ENCODE measurements at regions not wholly inside any gene's neighbourhood (a gene's known extent, or its start where the extent isn't known, plus 50 kb on each side); places are given as distances from the start of the nearest gene placed in this dataset.
"Not testable (repeated sequence)": the region's sequence is repeated elsewhere in the genome, so short reads cannot be mapped to it uniquely, and the experiment has no call there.

GRCh38 chr6:15114061-15114460 is 131.8 kb upstream of the JARID2 start:
- no peak for DNase-seq (ENCODE audit: low read depth in 2 of 2)

GRCh38 chr6:15116889-15117288 is 129.0 kb upstream of the JARID2 start:
- DNase-seq (ENCODE audit: low read depth in 2 of 2), result no peak

GRCh38 chr6:15121443-15121842 is 124.4 kb upstream of the JARID2 start:
- no peak for DNase-seq (ENCODE audit: low read depth in 2 of 2)

- no peak for DNase-seq (ENCODE audit: low read depth in 2 of 2)
Measured at GRCh38 chr6:15121977-15122550, 123.8 kb upstream of the JARID2 start.

- no peak for DNase-seq (ENCODE audit: low read depth in 2 of 2)
Measured at GRCh38 chr6:15129887-15130286, 116.0 kb upstream of the JARID2 start.

- DNase-seq (ENCODE audit: low read depth in 2 of 2), result no peak
Measured at GRCh38 chr6:15131234-15131633, 114.6 kb upstream of the JARID2 start.

- no peak for DNase-seq (ENCODE audit: low read depth in 2 of 2)
Measured at GRCh38 chr6:15131651-15132061, 114.2 kb upstream of the JARID2 start.

- DNase-seq (ENCODE audit: low read depth in 2 of 2), result no peak
Measured at GRCh38 chr6:15132167-15132566, 113.7 kb upstream of the JARID2 start.

- DNase-seq (ENCODE audit: low read depth in 2 of 2), result no peak
Measured at GRCh38 chr6:15132854-15133670, 112.8 kb upstream of the JARID2 start.

- DNase-seq (ENCODE audit: low read depth in 2 of 2), result no peak
Measured at GRCh38 chr6:15137086-15137485, 108.8 kb upstream of the JARID2 start.

GRCh38 chr6:15143086-15143485 is 102.8 kb upstream of the JARID2 start:
- DNase-seq (ENCODE audit: low read depth in 2 of 2), result no peak

GRCh38 chr6:15143540-15143939 is 102.3 kb upstream of the JARID2 start:
- no peak for DNase-seq (ENCODE audit: low read depth in 2 of 2)

- DNase-seq (ENCODE audit: low read depth in 2 of 2), result no peak
Measured at GRCh38 chr6:15145821-15146220, 100.0 kb upstream of the JARID2 start.

GRCh38 chr6:15147827-15148226 is 98.0 kb upstream of the JARID2 start:
- no peak for DNase-seq (ENCODE audit: low read depth in 2 of 2)

GRCh38 chr6:15148356-15148946 is 97.4 kb upstream of the JARID2 start:
- no peak for DNase-seq (ENCODE audit: low read depth in 2 of 2)

GRCh38 chr6:15150207-15150606 is 95.7 kb upstream of the JARID2 start:
- DNase-seq (ENCODE audit: low read depth in 2 of 2), result no peak

GRCh38 chr6:15152700-15153099 is 93.2 kb upstream of the JARID2 start:
- DNase-seq (ENCODE audit: low read depth in 2 of 2), result no peak

GRCh38 chr6:15153191-15153590 is 92.7 kb upstream of the JARID2 start:
- DNase-seq (ENCODE audit: low read depth in 2 of 2), result no peak

GRCh38 chr6:15157479-15157878 is 88.4 kb upstream of the JARID2 start:
- no peak for DNase-seq (ENCODE audit: low read depth in 2 of 2)

- DNase-seq (ENCODE audit: low read depth in 2 of 2), result no peak
Measured at GRCh38 chr6:15158821-15159619, 86.8 kb upstream of the JARID2 start.

- DNase-seq (ENCODE audit: low read depth in 2 of 2), result no peak
Measured at GRCh38 chr6:15160812-15161211, 85.1 kb upstream of the JARID2 start.

- DNase-seq (ENCODE audit: low read depth in 2 of 2), result not testable (repeated sequence)
Measured at GRCh38 chr6:15164855-15165254, 81.0 kb upstream of the JARID2 start.

Measured in stimulated activated CD8-positive, alpha-beta memory T cell treated with anti-CD3 and anti-CD28 coated beads, Interleukin-2, amount 100 ng/mL, for 1 hour (primary cell).